Transverse colon (tissue), 4 donors: ENCODE measurements at regions not wholly inside any gene's neighbourhood (a gene's known extent, or its start where the extent isn't known, plus 50 kb on each side); places are given as distances from the start of the nearest gene placed in this dataset.

Experiments used
- DNase-seq: peaks from one replicate; pipeline ENCODE4 v3.0.0-alpha.2; 2019
- H3K27ac ChIP-seq, 4 donors: fragments of 200-600 bp; sonication (generic); 2 replicates each; pipeline ENCODE4 v1.5.1; 2016 to 2018; ENCODE audit warnings: inconsistent platforms in 4 of 4
- H3K27me3 ChIP-seq: fragments of 200-600 bp; sonication (generic); 2 replicates; pipeline ENCODE4 v1.5.1; 2017; ENCODE audit warnings: inconsistent platforms
- H3K36me3 ChIP-seq, 4 donors: fragments of 200-600 bp; sonication (generic); 2 replicates each; pipeline ENCODE4 v1.5.1; 2017 to 2019; ENCODE audit warnings: inconsistent platforms in 4 of 4
- H3K4me1 ChIP-seq, 4 donors: fragments of 200-600 bp; sonication (generic); 2 replicates each; pipeline ENCODE4 v1.5.1; 2017 to 2020; ENCODE audit warnings: inconsistent platforms in 4 of 4
- H3K4me3 ChIP-seq, 4 donors: fragments of 200-600 bp; sonication (generic); 1 replicate in 1 of 4; 2 replicates in 3 of 4; pipeline versions ENCODE4 v1.5.1 to v1.6.1; 2017 to 2019; ENCODE audit warnings: inconsistent platforms in 4 of 4
- H3K9me3 ChIP-seq, 2 donors: fragments of 200-600 bp; sonication (generic); 2 replicates each; pipeline ENCODE4 v1.5.1; 2017 to 2019; ENCODE audit warnings: inconsistent platforms in 2 of 2
- CTCF ChIP-seq, 5 experiments: fragments of 200-600 bp in 3 of 5; fragments of 450-650 bp in 2 of 5; sonication (generic) in 3 of 5; IDR thresholded peaks; 1 replicate in 2 of 5; 2 replicates in 3 of 5; pipeline ENCODE4 v1.5.1; 2016 to 2017; ENCODE audit warnings: antibody characterized with exemption in 5 of 5, inconsistent platforms in 3 of 5, mild to moderate bottlenecking in 2 of 5, moderate library complexity in 1 of 5
- EP300 ChIP-seq: sonication (generic); formaldehyde crosslinking; IDR thresholded peaks from one replicate; pipeline ENCODE4 v1.6.1; 2017; ENCODE audit warnings: antibody characterized with exemption, low read depth
- POLR2A ChIP-seq: fragments of 450-650 bp; IDR thresholded peaks from one replicate; pipeline ENCODE4 v1.6.1; 2016; ENCODE audit warnings: antibody characterized with exemption, mild to moderate bottlenecking, moderate library complexity
- POLR2AphosphoS5 ChIP-seq, 3 donors: sonication (generic); formaldehyde crosslinking; IDR thresholded peaks; one replicate each; pipeline ENCODE4 v1.6.1; 2016; ENCODE audit warnings: antibody characterized with exemption in 3 of 3
- WGBS, 2 donors: methylation state at CpG; one replicate each; pipeline ENCODE4 v1.1.5; 2018; ENCODE audit warnings: low coverage in 1 of 2; 5-methylcytosine and 5-hydroxymethylcytosine counted together
- in situ Hi-C, 4 donors: fragments of 200-750 bp; cut with MboI; loops; one replicate each; pipeline versions ENCODE4 v1.15.0 to v1.15.1; 2017; ENCODE audit warnings: low sequenced_read_pairs in 3 of 4, low pct_ligation_motif_present in 1 of 4, low pct_unique_long_range_greater_than_20kb in 1 of 4
- intact Hi-C: fragments of 100-400 bp; cut with DNase I; formaldehyde crosslinking; loops from one replicate; pipeline ENCODE4 v1.15.1; 2023; ENCODE audit warnings: low total_unique reads

GRCh38 chr6:154661768-154662167 lies 71.4 kb upstream of the SCAF8 start:
- H3K4me1 ChIP-seq, result peaks cover 0 to 4% (median 0%) of the 10 kb centered on the region in 4 donors
- intact Hi-C loops, result no loop called here
- TF ChIP-seq CTCF (IDR thresholded peaks at IDR 0.05), result no peak
- TF ChIP-seq POLR2A, result no peak
- no peak for TF ChIP-seq POLR2AphosphoS5 (IDR thresholded peaks at IDR 0.05)
- TF ChIP-seq EP300, result no peak
- no peaks in the 10 kb centered on the region for H3K9me3 ChIP-seq
- H3K36me3 ChIP-seq, result no peaks in the 10 kb centered on the region
- H3K27me3 ChIP-seq, result no peaks in the 10 kb centered on the region
- DNase-seq, result no peak
- no peak overlapping the region for H3K27ac ChIP-seq
- H3K4me3 ChIP-seq, result no peak overlapping the region
- WGBS, 2 donors, result 19 to 51% methylated on average over 4 of the region's 4 CpGs
- in situ Hi-C loops, result loop anchor here in 1 of 4 donors (25.0 kb wide), 1 partner anchor 499 kb away; no protein-coding TSS in a partner anchor

- Histone ChIP-seq H3K36me3 (no peaks in the 10 kb centered on the region), H3K27ac (no peak overlapping the region), H3K9me3 (no peaks in the 10 kb centered on the region), H3K4me1 (peaks cover 0 to 4% (median 0%) of the 10 kb centered on the region in 4 donors), H3K27me3 (no peaks in the 10 kb centered on the region), H3K4me3 (no peak overlapping the region)
- DNase-seq, result no peak
- WGBS, 2 donors, result 84 to 93% methylated on average over 2 to 3 of the region's 3 CpGs
- intact Hi-C loops, result no loop called here
- TF ChIP-seq POLR2AphosphoS5 (IDR thresholded peaks at IDR 0.05) (no peak), EP300 (no peak), POLR2A (no peak), CTCF (IDR thresholded peaks at IDR 0.05) (no peak)
- in situ Hi-C loops, result loop anchor here in 1 of 4 donors (25.0 kb wide), 1 partner anchor 502 kb away; no protein-coding TSS in a partner anchor
These were observed 68.9 kb upstream of the SCAF8 start for GRCh38 chr6:154664287-154664686.

GRCh38 chr6:154668156-154668555 lies 65.1 kb upstream of the SCAF8 start:
- H3K27ac ChIP-seq, result no peak overlapping the region
- H3K4me3 ChIP-seq, result no peak overlapping the region
- no peaks in the 10 kb centered on the region for H3K9me3 ChIP-seq
- peaks cover 0 to 4% (median 0%) of the 10 kb centered on the region in 4 donors for H3K4me1 ChIP-seq
- WGBS, 2 donors, result 73% methylated on average over 2 of the region's 2 CpGs; no CpG with 5 or more reads in 1 of the 2 donors
- no peaks in the 10 kb centered on the region for H3K36me3 ChIP-seq
- no peaks in the 10 kb centered on the region for H3K27me3 ChIP-seq
- TF ChIP-seq EP300 (no peak), POLR2AphosphoS5 (IDR thresholded peaks at IDR 0.05) (no peak), POLR2A (no peak)
- DNase-seq, result no peak
- intact Hi-C loops (no loop called here), in situ Hi-C loops (loop anchor here in 1 of 4 donors (25.0 kb wide), 1 partner anchor 506 kb away; no protein-coding TSS in a partner anchor)

GRCh38 chr6:154672086-154672485 lies 61.1 kb upstream of the SCAF8 start:
- DNase-seq, result no peak
- in situ Hi-C loops (loop anchor here (10.0 to 25.0 kb wide), 2 partner anchors 133 to 510 kb away; no protein-coding TSS in a partner anchor), intact Hi-C loops (loop anchor here (10.0 kb wide), 2 partner anchors 143 to 517 kb away; no protein-coding TSS in a partner anchor)
- Histone ChIP-seq H3K9me3 (no peaks in the 10 kb centered on the region), H3K27me3 (no peaks in the 10 kb centered on the region), H3K36me3 (no peaks in the 10 kb centered on the region), H3K4me1 (no peaks in the 10 kb centered on the region), H3K4me3 (no peak overlapping the region), H3K27ac (no peak overlapping the region)
- 86 to 95% methylated on average over 2 to 4 of the region's 4 CpGs for WGBS, 2 donors
- TF ChIP-seq POLR2A (no peak), EP300 (no peak), CTCF (IDR thresholded peaks at IDR 0.05) (no peak), POLR2AphosphoS5 (IDR thresholded peaks at IDR 0.05) (no peak)

- in situ Hi-C loops (loop anchor here (10.0 to 25.0 kb wide), 2 partner anchors 131 to 512 kb away; no protein-coding TSS in a partner anchor), intact Hi-C loops (loop anchor here (10.0 kb wide), 2 partner anchors 141 to 519 kb away; no protein-coding TSS in a partner anchor)
- TF ChIP-seq EP300 (no peak), POLR2AphosphoS5 (IDR thresholded peaks at IDR 0.05) (no peak), POLR2A (no peak), CTCF (IDR thresholded peaks at IDR 0.05) (no peak)
- H3K4me3 ChIP-seq, result no peak overlapping the region
- WGBS, 2 donors, result 77 to 80% methylated on average over 3 to 4 of the region's 4 CpGs
- H3K27ac ChIP-seq, result no peak overlapping the region
- H3K4me1 ChIP-seq, result no peaks in the 10 kb centered on the region
- H3K27me3 ChIP-seq, result no peaks in the 10 kb centered on the region
- no peaks in the 10 kb centered on the region for H3K36me3 ChIP-seq
- H3K9me3 ChIP-seq, result no peaks in the 10 kb centered on the region
- no peak for DNase-seq
These were observed 59.3 kb upstream of the SCAF8 start for GRCh38 chr6:154673919-154674318.
